RWPE2 (cell line): ENCODE measurements at regions not wholly inside any gene's neighbourhood (a gene's known extent, or its start where the extent isn't known, plus 50 kb on each side); places are given as distances from the start of the nearest gene placed in this dataset.
"Not testable (repeated sequence)": the region's sequence is repeated elsewhere in the genome, so short reads cannot be mapped to it uniquely, and the experiment has no call there.

Experiments used
- ATAC-seq: fragments of 200-7000 bp; cut with Tn5 transposase; 3 replicates; pipeline ENCODE4 v1.9.1; 2021; ENCODE audit warnings: low read depth
- DNase-seq: peaks from one replicate; pipeline ENCODE4 v3.0.0-alpha.2; 2020; ENCODE audit warnings: low spot score
- H3K27ac ChIP-seq: fragments of 450-650 bp; 2 replicates; pipeline ENCODE4 v1.5.1; 2017; ENCODE audit warnings: mild to moderate bottlenecking; ENCODE audit not compliant: poor library complexity, severe bottlenecking
- H3K27me3 ChIP-seq: fragments of 250-450 bp; sonication (Bioruptor Pico); 2 replicates; pipeline ENCODE4 v1.5.1; 2021; ENCODE audit warnings: mild to moderate bottlenecking, moderate library complexity; ENCODE audit not compliant: insufficient read depth, poor library complexity, severe bottlenecking
- H3K36me3 ChIP-seq: fragments of 250-450 bp; sonication (Bioruptor Pico); 2 replicates; pipeline ENCODE4 v1.5.1; 2020; ENCODE audit warnings: low read depth, mild to moderate bottlenecking, moderate library complexity
- H3K4me1 ChIP-seq: fragments of 250-450 bp; sonication (Bioruptor Pico); 2 replicates; pipeline ENCODE4 v1.5.1; 2021; ENCODE audit warnings: mild to moderate bottlenecking, moderate library complexity; ENCODE audit not compliant: insufficient read depth, poor library complexity, severe bottlenecking
- H3K4me3 ChIP-seq: fragments of 250-450 bp; sonication (Bioruptor Pico); 2 replicates; pipeline ENCODE4 v1.5.1; 2021; ENCODE audit warnings: mild to moderate bottlenecking, moderate library complexity; ENCODE audit not compliant: severe bottlenecking
- H3K9me3 ChIP-seq: fragments of 250-450 bp; sonication (Bioruptor Pico); 2 replicates; pipeline ENCODE4 v1.5.1; 2021; ENCODE audit warnings: mild to moderate bottlenecking, moderate library complexity; ENCODE audit not compliant: severe bottlenecking
- CTCF ChIP-seq: fragments of 450-650 bp; IDR thresholded peaks from one replicate; pipeline ENCODE4 v1.5.1; 2017; ENCODE audit warnings: mild to moderate bottlenecking, moderate library complexity; ENCODE audit not compliant: poor library complexity, severe bottlenecking

DNA sequence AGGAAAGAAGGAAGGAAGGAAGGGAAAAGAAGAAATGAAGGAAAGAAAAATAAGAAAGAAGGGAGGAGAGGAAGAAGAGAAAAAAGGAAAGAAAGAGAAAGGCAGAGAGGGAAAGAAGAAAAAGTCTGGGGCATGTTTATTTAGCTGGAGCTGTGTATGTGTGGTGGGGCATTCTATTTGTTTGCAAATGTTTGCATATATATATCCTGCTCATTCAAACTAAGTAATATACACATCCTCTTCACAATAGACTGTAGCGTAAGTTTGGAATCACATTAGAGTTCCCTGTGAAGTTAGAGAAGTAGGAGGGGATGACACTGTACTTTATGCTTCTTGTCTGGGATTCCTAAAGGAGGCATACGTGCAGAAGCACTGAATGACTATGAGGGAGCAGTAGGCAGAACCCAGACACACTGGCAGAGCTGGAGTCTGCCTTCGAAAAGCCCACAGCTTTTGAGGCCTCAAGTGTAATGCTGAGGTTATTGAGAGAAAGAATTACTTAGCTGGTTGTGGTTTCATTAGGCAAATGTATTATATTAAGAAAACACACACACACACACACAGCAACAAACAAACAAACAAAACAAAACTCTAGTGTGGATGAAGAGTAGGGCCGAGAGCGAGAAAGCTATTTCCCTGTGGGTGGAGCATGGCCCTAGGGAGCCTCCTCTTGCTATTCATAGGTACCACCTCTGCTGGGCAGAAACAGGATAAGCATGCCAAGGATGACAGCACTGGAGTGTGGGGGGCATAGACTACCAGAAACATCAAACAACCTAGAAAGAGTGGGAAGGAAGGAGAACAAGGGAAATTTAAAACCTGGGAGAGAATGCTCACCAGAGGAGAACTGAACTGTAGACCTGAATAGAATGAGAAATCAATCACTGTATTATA lies 905.1 kb upstream of the NXPH2 start:
- H3K9me3 ChIP-seq: no peaks in the 10 kb centered on the region
- no peak for TF ChIP-seq CTCF
- DNase-seq (no peak), ATAC-seq (no peak)
- no peaks in the 10 kb centered on the region for H3K36me3 ChIP-seq
- no peak overlapping the region for H3K27ac ChIP-seq
- no peaks in the 10 kb centered on the region for H3K4me1 ChIP-seq
- H3K4me3 ChIP-seq: no peak overlapping the region
- H3K27me3 ChIP-seq: no peaks in the 10 kb centered on the region

DNA sequence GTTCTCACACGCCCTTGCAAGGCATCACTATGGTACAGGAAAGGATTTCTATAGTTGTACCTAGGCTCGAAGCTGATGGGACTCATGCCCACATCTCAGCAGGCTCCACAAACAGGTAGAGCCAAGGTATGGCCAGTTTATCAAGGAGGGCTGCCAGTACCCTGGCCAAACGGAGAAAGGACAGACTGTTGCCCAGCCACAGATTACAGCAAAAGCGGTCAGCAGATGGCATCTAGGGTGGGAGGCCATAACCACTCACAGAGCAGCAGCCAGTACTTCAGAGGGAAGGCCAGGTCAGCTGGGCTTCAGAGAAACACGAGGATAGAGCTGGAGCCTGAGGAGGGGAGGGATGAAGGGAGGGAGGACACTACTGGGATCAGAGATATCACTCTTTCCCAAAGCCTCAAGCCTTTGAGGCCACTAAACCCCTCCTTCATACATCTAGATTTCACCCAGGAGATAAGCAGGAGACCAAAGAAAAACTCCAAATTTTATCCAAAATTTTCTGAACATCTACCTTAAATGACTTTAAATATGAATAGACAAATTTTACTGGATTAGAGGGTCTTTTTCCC lies 904.2 kb upstream of the NXPH2 start:
- TF ChIP-seq CTCF: no peak
- H3K4me1 ChIP-seq: no peaks in the 10 kb centered on the region
- no peak for ATAC-seq

GRCh38 chr2:139674577-139674976 lies 894.4 kb upstream of the NXPH2 start:
- Histone ChIP-seq H3K27ac (no peak overlapping the region), H3K36me3 (no peaks in the 10 kb centered on the region), H3K4me1 (no peaks in the 10 kb centered on the region), H3K9me3 (no peaks in the 10 kb centered on the region), H3K27me3 (no peaks in the 10 kb centered on the region), H3K4me3 (no peak overlapping the region)
- TF ChIP-seq CTCF: no peak
- DNase-seq (no peak), ATAC-seq (no peak)

More for the DNA sequence above, 904.2 kb upstream of the NXPH2 start:
- H3K27me3 ChIP-seq: no peaks in the 10 kb centered on the region
- H3K27ac ChIP-seq: no peak overlapping the region
- no peak for DNase-seq
- H3K9me3 ChIP-seq: no peaks in the 10 kb centered on the region
- H3K4me3 ChIP-seq: no peak overlapping the region
- no peaks in the 10 kb centered on the region for H3K36me3 ChIP-seq

DNA sequence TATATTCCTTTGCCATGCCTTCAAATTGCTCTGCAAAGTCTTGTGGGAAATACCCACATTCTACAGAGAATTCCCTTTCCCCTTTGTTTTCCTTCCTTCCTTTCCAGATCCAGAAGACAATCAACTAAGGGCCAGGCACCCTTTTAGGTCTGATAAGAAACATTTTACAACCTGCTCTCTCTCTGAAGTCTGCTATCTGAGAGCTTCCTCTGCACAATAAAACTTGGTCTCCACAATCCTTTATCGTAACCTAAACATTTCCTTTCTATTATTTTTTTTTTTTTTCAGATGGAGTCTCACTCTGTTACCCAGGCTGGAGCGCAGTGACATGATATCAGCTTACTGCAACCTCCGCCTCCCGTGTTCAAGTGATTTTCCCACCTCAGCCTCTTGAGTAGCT lies 893.3 kb upstream of the NXPH2 start:
- not testable (repeated sequence) for H3K27me3 ChIP-seq, ATAC-seq, H3K27ac ChIP-seq, H3K36me3 ChIP-seq, DNase-seq, H3K9me3 ChIP-seq, H3K4me1 ChIP-seq, H3K4me3 ChIP-seq

GRCh38 chr2:139669675-139670074 lies 889.5 kb upstream of the NXPH2 start:
- Histone ChIP-seq H3K9me3 (no peaks in the 10 kb centered on the region), H3K36me3 (no peaks in the 10 kb centered on the region), H3K4me3 (no peak overlapping the region), H3K27ac (no peak overlapping the region), H3K27me3 (no peaks in the 10 kb centered on the region), H3K4me1 (no peaks in the 10 kb centered on the region)
- TF ChIP-seq CTCF: no peak
- DNase-seq (no peak), ATAC-seq (no peak)
